Vagina (tissue), 2 donors: ENCODE measurements at regions not wholly inside any gene's neighbourhood (a gene's known extent, or its start where the extent isn't known, plus 50 kb on each side); places are given as distances from the start of the nearest gene placed in this dataset.

Experiments used
- CTCF ChIP-seq, 3 experiments: fragments of 450-650 bp in 2 of 3; fragments of 200-600 bp in 1 of 3; sonication (generic) in 1 of 3; IDR thresholded peaks; one replicate each; pipeline ENCODE4 v1.5.1; 2017 to 2019; ENCODE audit warnings: antibody characterized with exemption in 3 of 3, mild to moderate bottlenecking in 2 of 3, moderate library complexity in 2 of 3
- POLR2A ChIP-seq, 2 donors: fragments of 450-650 bp; IDR thresholded peaks; one replicate each; pipeline ENCODE4 v1.6.1; 2017; ENCODE audit warnings: antibody characterized with exemption in 2 of 2, mild to moderate bottlenecking in 2 of 2, moderate library complexity in 2 of 2
- POLR2AphosphoS5 ChIP-seq, 2 donors: sonication (generic); formaldehyde crosslinking; IDR thresholded peaks; one replicate each; pipeline ENCODE4 v1.9.0; 2017; ENCODE audit warnings: antibody characterized with exemption in 2 of 2, mild to moderate bottlenecking in 2 of 2, low read depth in 1 of 2; ENCODE audit not compliant: insufficient read depth in 1 of 2

GRCh38 chr5:164345853-164346252 lies 840.4 kb downstream of the MAT2B start:
- TF ChIP-seq CTCF (IDR thresholded peaks at IDR 0.05) (no peak), POLR2A (IDR thresholded peaks at IDR 0.05) (no peak), POLR2AphosphoS5 (IDR thresholded peaks at IDR 0.05; ENCODE audit: insufficient read depth in 1 of 2, low read depth in 1 of 2) (no peak)
